MM.1S (cell line): ENCODE measurements at regions not wholly inside any gene's neighbourhood (a gene's known extent, or its start where the extent isn't known, plus 50 kb on each side); places are given as distances from the start of the nearest gene placed in this dataset.

ENCODE experiments used
- DNase-seq: peaks from one replicate; pipeline ENCODE4 v3.0.0-alpha.2; 2015
- H2AFZ ChIP-seq: fragments of 300-600 bp; sonication (generic); 2 replicates; pipeline ENCODE4 v1.6.0; 2016; ENCODE audit warnings: antibody characterized with exemption, low read length
- H3F3A ChIP-seq: fragments of 300-600 bp; sonication (generic); 2 replicates; pipeline ENCODE4 v1.6.1; 2016; ENCODE audit warnings: mild to moderate bottlenecking, antibody characterized with exemption, low read length, moderate library complexity, mixed read lengths; ENCODE audit not compliant: insufficient read depth
- H3K27ac ChIP-seq: fragments of 300-600 bp; sonication (generic); 2 replicates; pipeline ENCODE4 v1.5.1; 2016; ENCODE audit warnings: mild to moderate bottlenecking, low read length
- H3K27me3 ChIP-seq: fragments of 300-600 bp; sonication (generic); replicated peaks from 2 replicates; pipeline ENCODE4 v1.6.0; 2016; ENCODE audit warnings: low read length; ENCODE audit not compliant: insufficient read depth
- H3K36me3 ChIP-seq: fragments of 300-600 bp; sonication (generic); replicated peaks from 2 replicates; pipeline ENCODE4 v1.6.1; 2016; ENCODE audit warnings: mild to moderate bottlenecking, low read length, mixed read lengths; ENCODE audit not compliant: insufficient read depth
- H3K4me1 ChIP-seq: fragments of 300-600 bp; sonication (generic); 2 replicates; pipeline ENCODE4 v1.6.1; 2016; ENCODE audit warnings: low read length, mixed read lengths
- H3K4me2 ChIP-seq: fragments of 300-600 bp; sonication (generic); 2 replicates; pipeline ENCODE4 v1.6.0; 2016; ENCODE audit warnings: low read depth, low read length
- H3K4me3 ChIP-seq: fragments of 300-600 bp; sonication (generic); 2 replicates; pipeline ENCODE4 v1.5.1; 2016; ENCODE audit warnings: low read length, mixed read lengths
- H3K79me2 ChIP-seq: fragments of 300-600 bp; sonication (generic); 2 replicates; pipeline ENCODE4 v1.6.1; 2016; ENCODE audit warnings: mixed run types, low read length, mixed read lengths
- H3K9ac ChIP-seq: fragments of 300-600 bp; sonication (generic); 2 replicates; pipeline ENCODE4 v1.6.1; 2016; ENCODE audit warnings: low read length, mixed read lengths
- H3K9me2 ChIP-seq: fragments of 300-600 bp; sonication (generic); replicated peaks from 2 replicates; pipeline ENCODE4 v1.6.1; 2016; ENCODE audit warnings: mild to moderate bottlenecking, low read length, mixed read lengths; ENCODE audit not compliant: insufficient read depth
- H3K9me3 ChIP-seq: fragments of 300-600 bp; sonication (generic); replicated peaks from 2 replicates; pipeline ENCODE4 v1.6.1; 2016; ENCODE audit warnings: mild to moderate bottlenecking, low read length, mixed read lengths; ENCODE audit not compliant: insufficient read depth
- H4K20me1 ChIP-seq: fragments of 300-600 bp; sonication (generic); 2 replicates; pipeline ENCODE4 v1.6.1; 2016; ENCODE audit warnings: mild to moderate bottlenecking, low read length, moderate library complexity, mixed read lengths; ENCODE audit not compliant: insufficient read depth
- CTCF ChIP-seq: fragments of 300-600 bp; sonication (generic); IDR thresholded peaks from 2 replicates; pipeline ENCODE4 v1.5.1; 2016; ENCODE audit warnings: antibody characterized with exemption, low read length, mixed read lengths
- EZH2 ChIP-seq: fragments of 300-600 bp; sonication (generic); optimal IDR thresholded peaks from 2 replicates; pipeline ENCODE3; 2017; ENCODE audit warnings: low read depth, mild to moderate bottlenecking, antibody characterized with exemption, low read length, mixed read lengths
- EZH2phosphoT487 ChIP-seq: fragments of 300-600 bp; sonication (generic); IDR thresholded peaks from 2 replicates; pipeline ENCODE4 v1.6.1; 2018; ENCODE audit warnings: antibody characterized with exemption, low read length

- no peaks in the 10 kb centered on the region for H4K20me1 ChIP-seq
- TF ChIP-seq CTCF: no peak
- no peak for TF ChIP-seq EZH2phosphoT487
- no peak for TF ChIP-seq EZH2
- H3K9ac ChIP-seq: no peak overlapping the region
- H3K9me3 ChIP-seq: no peaks in the 10 kb centered on the region
- H3K4me2 ChIP-seq: no peak overlapping the region
- no peaks in the 10 kb centered on the region for H3K79me2 ChIP-seq
- H3K27me3 ChIP-seq: no peaks in the 10 kb centered on the region
- H3K4me3 ChIP-seq: no peak overlapping the region
- H3K36me3 ChIP-seq: no peaks in the 10 kb centered on the region
- no peaks in the 10 kb centered on the region for H3K9me2 ChIP-seq
- no peaks in the 10 kb centered on the region for H3K4me1 ChIP-seq
- DNase-seq: no peak
- H2AFZ ChIP-seq: no peak overlapping the region
- H3F3A ChIP-seq: no peaks in the 10 kb centered on the region
- H3K27ac ChIP-seq: no peak overlapping the region
Measured at GRCh38 chr10:93147281-93147680, 73.6 kb downstream of the CYP26A1 start.

- Histone ChIP-seq H3K9ac (no peak overlapping the region), H3K4me1 (no peaks in the 10 kb centered on the region), H3K36me3 (no peaks in the 10 kb centered on the region), H3K27ac (no peak overlapping the region), H4K20me1 (no peaks in the 10 kb centered on the region), H2AFZ (no peak overlapping the region), H3K79me2 (no peaks in the 10 kb centered on the region), H3K27me3 (no peaks in the 10 kb centered on the region), H3K9me2 (no peaks in the 10 kb centered on the region), H3K4me2 (no peak overlapping the region), H3F3A (no peaks in the 10 kb centered on the region), H3K4me3 (no peak overlapping the region), H3K9me3 (no peaks in the 10 kb centered on the region)
- TF ChIP-seq CTCF (no peak), EZH2phosphoT487 (no peak), EZH2 (no peak)
- DNase-seq: no peak
Measured at GRCh38 chr10:93148476-93148875, 74.8 kb downstream of the CYP26A1 start.

- no peak for TF ChIP-seq EZH2
- Histone ChIP-seq H3K4me3 (no peak overlapping the region), H3K27me3 (no peaks in the 10 kb centered on the region), H3K9me3 (no peaks in the 10 kb centered on the region), H4K20me1 (no peaks in the 10 kb centered on the region), H3K9me2 (no peaks in the 10 kb centered on the region), H3K36me3 (no peaks in the 10 kb centered on the region), H2AFZ (no peak overlapping the region), H3K27ac (no peak overlapping the region), H3K4me2 (no peak overlapping the region), H3K4me1 (no peaks in the 10 kb centered on the region), H3F3A (no peaks in the 10 kb centered on the region), H3K9ac (no peak overlapping the region), H3K79me2 (no peaks in the 10 kb centered on the region)
- no peak for DNase-seq
Measured at GRCh38 chr10:93149761-93150160, 76.1 kb downstream of the CYP26A1 start.

- TF ChIP-seq EZH2phosphoT487 (no peak), EZH2 (no peak), CTCF (no peak)
Measured at GRCh38 chr10:93150289-93150688, 76.6 kb downstream of the CYP26A1 start.

More at GRCh38 chr10:93150289-93150688, 76.6 kb downstream of the CYP26A1 start:
- Histone ChIP-seq H3K4me2 (no peak overlapping the region), H3K27me3 (no peaks in the 10 kb centered on the region), H3K4me3 (no peak overlapping the region), H3K36me3 (no peaks in the 10 kb centered on the region), H2AFZ (no peak overlapping the region), H3K27ac (no peak overlapping the region), H4K20me1 (no peaks in the 10 kb centered on the region), H3K9me3 (no peaks in the 10 kb centered on the region), H3K9me2 (no peaks in the 10 kb centered on the region), H3F3A (no peaks in the 10 kb centered on the region), H3K4me1 (no peaks in the 10 kb centered on the region), H3K79me2 (no peaks in the 10 kb centered on the region), H3K9ac (no peak overlapping the region)
- peak; percentile 15 for DNase-seq
